Ammon's horn (tissue), 1 donor: ENCODE measurements at regions not wholly inside any gene's neighbourhood (a gene's known extent, or its start where the extent isn't known, plus 50 kb on each side); places are given as distances from the start of the nearest gene placed in this dataset.
A peak's percentile ranks its signal among the peaks of the same experiment; 100 is the strongest.

Experiments
- DNase-seq: peaks from one replicate; pipeline ENCODE4 v3.0.0-alpha.2; 2016; ENCODE audit warnings: low spot score

DNA sequence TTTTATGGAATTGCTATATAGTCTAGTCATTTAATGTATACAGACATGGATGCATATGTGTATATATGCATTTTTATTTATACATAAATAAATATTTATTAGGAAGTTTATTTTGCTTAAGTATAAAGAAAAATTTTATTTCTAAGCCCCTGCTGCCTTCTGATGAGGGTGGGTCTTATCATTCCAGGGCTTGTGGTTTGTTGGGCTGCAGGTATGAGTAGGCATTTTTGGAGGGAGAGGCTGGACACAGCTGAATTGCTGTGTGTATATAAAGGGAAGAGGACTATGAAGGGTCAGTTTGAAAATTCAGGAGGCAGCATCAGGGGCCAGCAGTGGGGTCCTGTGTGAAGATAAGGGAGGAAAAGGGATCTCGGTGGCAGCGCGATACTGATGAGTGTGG lies 189.4 kb downstream of the TMEM182 start:
- DNase-seq = no peak

DNA sequence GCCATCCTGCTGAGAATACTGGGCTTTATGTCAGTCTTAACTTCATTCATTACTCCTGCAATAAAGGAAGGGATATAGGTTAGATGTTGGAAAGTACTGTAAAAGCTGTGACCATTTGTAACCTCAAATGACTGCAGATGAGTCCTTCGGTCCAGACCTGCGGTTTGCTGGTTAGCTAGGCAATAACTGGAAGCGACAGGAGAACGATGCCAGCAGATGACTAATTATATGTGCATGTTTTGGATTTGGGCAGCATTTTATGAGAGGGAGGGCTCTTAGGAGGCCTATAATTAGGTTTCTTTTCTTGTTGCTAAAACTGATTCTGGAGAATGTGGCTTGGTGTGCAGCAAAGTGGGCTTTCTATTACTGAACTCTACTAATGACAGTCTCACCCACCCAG lies 205.6 kb downstream of the TMEM182 start:
- DNase-seq = no peak

DNA sequence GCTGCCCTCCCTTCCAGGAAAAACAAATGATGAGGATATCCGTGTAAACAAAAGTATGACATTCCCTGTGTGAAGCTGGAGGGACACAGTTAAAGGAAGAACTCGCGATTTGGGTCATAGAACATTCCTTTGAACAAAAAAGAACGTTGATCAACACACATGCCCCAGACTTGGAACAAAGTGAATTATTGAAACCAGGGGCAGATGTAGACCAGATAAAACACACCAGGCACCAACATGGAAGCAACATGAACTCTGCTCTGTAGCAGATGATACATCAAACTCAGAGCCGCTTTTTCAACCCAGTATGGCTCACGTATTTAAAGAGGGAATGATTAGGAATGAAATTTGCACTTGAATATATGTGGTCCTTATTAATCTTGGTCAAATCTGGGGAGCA lies 206.5 kb downstream of the TMEM182 start:
- no peak for DNase-seq

DNA sequence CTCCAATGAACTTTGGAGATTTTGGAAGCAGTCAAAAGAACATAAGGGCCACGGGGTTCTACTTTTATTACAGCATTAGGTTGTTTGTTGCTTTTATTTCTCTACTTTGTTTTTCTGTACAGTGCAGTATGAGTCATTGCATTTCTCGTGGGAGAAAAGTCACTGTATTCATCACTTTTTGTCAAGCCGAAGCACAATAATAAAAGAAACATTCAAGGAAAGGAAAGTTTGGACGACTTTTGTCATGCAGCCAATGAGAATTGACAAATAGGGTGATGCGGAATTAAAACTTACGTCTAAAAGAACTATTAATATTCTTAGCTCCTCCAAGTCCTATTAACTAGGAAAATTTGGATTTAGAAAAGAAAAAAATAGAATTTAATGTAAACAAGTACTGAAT lies 209.9 kb downstream of the TMEM182 start:
- DNase-seq = no peak

DNA sequence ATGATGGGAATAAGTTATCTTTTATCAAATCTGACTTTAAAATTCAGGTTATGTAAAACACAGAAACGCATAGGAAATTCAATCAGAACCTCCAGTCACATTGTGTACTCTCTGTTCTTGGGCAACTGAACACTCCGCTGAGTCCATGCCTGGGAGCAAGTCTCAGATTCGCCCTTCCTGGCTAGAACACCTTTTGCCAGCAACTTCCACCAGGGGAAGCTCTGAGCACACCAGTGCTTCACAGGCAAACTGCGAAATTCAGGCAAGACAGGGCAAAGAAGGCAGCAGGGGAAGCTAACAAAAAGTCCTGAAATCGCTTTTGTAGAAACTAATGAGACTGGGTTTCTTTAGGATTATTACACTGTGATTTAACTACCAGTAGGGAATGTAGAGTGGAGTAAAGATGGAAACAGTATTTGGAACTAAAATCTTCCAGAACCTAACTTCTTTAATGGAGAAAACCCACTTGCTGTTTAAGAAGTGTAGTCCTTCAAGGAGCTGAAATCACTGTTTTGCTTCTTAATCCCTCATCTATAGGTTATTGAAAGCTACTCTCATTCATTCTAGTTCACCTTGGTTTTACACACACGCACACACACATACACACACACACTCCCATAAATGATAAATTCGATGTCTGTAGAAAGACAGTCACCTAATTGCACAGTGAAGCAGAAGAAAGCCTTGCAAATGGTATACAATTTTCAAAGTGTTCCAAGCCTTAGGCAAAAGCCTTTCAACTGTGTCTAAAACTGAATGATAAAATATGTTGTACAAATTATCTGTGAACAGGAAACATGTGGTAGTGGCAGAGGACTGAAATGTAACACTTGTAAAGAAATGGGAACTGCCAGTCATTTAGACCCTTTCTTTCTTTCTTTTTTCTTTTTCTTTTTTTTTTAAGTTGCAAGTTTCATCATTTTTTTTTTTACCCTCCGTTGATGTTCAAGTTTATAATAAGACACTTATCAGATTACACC lies 214.5 kb downstream of the TMEM182 start:
- DNase-seq = peak; percentile 76

DNA sequence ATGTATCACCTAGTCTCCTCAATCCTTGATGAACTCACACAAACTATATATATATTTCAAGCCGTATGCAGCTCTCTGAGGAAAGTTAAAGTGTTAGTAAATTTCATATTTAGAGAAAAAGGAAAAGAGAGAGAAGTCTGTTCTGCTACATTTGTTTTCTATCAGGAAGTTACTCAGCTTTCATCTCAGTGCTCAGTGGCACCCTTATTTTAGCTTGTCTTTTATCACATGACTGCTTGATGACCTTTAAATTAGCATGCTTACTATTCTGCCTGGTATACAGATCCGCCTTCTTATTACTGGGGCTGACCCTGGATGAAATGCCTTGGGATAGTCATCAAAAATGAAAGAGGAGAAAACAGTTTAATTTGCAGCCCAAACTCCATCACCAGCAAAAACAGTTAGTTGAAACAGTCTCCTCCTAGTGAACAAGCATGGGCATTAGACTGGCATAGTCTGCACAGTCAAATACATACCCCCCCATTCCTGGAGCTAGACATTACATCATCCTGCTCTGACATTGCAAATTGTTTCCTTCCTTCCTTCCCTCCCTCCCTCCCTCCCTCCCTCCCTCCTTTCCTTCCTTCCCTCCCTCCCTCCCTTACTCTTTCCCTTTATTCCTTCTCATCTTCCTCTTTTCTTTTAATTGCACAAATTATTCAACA lies 215.7 kb downstream of the TMEM182 start:
- DNase-seq = no peak

DNA sequence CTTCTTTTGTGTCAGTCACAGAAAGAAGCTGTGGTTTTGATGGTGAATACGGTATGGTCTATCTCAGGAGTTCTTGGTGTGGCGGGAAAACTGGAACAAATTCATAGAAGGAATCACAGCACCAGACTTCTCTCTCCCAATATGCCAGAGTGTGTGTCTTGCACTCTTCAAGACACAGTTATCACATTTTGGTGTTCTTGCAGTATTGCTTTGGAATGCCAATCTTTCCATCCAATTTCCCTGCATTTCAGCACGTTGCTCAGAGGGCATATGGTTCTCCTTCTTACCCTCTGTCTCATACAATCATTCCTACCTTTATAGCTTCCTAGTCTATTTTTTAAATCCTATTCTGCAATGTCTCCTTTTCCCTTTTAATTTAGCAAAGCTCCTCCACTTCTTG lies 216.3 kb downstream of the TMEM182 start:
- DNase-seq = no peak

DNA sequence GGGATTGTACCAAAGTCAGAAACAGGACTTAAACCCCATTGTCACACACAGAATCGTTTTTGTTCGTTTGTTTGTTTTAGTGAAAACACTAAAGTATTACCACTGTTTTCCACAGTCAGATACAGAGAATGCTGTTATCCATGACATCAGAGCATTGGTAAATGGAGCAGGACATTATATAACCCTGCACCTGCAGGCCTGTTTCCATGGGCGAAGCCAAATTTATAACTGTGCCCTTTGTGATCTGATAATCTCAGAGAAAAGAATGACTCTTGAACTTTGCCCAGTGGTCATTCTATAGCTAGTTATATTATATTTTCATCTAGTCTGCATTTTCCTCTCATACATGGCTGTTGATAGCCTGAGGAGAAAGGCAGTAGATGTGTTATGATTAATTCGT lies 217.6 kb downstream of the TMEM182 start:
- no peak for DNase-seq

DNA sequence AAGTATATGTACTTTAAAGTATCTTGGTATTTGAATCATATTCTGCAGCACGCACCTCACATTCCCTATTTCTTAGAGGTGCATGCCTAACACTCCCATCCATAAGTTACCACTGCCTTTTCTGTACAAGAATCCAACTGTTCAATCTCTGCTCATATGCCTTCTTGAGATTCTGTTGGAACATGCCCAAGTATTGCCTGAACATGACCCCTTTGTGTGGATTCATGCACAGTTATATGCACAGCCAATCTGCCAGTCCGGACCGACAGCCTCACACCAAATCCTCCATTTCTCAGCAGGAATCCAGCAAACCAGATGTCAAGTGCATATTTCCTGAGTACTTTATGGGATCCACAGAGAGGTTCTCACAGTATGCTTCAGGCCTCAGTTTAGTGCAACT lies 222.0 kb downstream of the TMEM182 start:
- DNase-seq = no peak

DNA sequence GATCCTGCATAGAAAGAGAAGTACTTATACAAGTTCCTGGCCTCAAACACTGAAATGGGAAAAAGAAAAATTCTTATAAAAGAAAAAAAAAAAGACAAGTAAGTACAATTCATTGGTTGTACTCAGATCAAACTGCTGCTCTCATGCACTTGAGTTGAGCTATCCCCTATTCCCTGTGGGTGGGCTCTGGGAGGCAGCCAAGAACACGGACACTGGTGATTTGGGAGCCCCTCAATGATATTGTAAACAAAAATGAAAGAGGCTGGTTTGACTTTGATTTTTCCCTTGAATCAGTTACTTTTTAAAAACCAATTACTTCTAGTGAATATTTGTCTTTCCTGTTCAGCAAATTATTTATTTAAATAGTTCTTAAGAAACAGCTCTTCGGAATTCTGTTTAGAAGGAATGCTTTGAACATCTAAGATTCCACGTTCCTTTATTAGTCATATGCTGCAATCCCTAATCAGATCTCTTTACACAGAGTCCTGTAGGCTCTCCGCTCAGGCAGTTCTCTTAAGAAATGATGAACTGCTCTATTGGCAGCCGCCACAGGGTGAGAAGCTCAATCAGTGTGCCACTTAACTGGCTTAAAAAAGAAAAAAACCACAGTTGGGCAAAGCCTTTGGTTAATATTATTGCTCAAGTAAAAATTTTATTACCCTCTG lies 225.1 kb downstream of the TMEM182 start:
- no peak for DNase-seq

DNA sequence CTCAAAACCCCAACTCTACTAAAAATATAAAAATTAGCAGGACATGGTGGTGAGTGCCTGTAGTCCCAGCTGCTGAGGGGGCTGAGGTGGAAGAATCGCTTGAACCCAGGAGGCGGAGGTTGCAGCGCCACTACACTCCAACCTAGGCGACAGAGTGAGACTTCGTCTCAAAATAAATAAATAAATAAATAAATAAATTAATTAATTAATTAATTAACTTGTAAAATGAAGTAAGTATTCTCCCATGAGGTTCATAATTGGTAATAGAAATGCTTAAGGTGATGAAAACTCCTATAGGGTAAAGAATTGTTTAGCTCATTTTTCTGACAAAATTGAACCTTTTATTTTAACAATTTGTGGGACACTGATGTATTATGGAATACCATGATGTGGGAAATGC lies 230.8 kb downstream of the TMEM182 start:
- DNase-seq = no peak

DNA sequence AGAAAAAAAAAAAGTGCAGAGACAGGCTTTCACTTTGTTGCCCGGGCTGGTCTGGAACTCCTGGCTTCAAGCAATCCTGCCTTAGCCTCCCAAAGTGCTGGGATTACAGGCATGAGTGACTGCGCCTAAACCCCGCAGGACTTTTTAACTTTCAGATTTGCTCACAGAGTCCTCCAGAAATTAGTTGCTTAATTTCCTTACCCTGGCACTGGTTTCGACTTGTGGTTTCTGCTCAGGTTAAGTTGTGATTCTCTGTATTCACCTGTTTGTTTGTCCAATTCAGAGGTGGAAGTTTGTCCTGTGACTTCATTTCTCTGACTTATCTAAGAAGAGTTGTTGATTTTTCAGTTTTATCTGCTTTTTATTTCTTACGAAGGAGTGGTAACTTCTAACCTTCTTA lies 238.1 kb downstream of the TMEM182 start:
- DNase-seq = no peak

DNA sequence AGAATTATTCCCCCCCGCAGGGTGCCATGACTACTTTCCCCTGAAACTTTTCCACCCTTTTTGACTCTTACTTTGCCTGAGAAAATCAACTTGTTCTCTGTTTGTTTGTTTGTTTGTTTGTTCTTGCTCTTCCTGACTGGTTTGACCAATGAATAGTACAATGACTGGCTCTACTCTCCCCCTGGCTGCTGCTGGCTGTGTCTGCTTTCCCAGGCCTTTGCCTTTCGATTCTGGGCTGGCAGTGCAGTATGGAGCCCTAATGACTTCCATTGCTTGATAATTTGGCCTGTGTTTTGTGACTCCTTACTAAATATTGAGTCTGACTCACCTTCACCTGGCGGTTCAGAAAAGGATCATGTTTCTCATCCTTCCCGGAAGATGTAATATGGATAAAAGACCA lies 241.1 kb downstream of the TMEM182 start:
- no peak for DNase-seq

DNA sequence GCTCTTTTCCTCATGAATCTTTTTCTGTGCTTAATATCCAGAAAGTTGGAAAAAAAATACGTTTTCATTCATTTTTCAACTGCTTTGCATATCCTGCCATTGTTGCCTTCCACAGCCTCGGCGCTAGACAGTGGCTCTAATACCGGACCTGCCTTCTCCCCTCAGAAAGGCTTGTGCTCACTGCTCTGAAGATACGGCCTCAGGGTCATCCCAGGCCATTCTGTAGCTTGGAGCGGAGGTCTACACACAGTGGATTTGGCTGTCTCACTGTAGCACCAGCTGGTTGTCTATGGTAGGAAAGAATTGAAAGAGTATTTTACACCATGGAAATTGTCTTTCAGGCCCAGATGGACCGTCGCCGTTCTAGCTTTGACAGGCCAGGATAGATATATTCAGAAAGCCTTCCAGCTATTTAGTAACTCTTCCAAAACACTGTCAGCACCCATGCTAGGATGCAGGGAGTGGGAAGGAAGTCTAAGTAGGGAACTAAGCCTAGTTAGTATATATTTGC lies 242.0 kb downstream of the TMEM182 start:
- no peak for DNase-seq

DNA sequence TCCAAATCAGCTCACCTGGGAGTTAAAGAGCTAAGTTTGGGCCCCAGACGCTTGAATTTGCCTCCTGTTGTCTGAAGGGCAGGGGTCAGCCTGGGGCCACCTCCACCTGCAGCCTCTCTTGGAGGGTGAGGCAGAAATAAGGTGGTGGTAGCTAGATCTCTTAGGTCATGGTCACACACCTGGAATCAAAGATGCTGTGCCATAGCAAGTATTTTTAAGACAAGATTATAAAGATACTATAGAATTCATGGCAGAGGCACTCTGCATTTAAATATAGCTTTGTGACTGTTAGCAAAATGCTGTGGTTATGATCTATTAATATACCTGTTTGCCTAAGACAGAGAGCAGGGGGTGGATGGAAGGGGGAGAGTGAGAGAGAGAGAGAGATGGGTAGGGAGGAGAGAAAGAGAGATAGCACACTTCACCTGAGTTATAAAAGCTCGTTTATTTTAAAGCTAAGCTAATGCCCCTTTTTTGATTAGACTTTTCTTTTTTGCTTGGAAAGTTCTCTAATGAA lies 242.7 kb downstream of the TMEM182 start:
- no peak for DNase-seq

DNA sequence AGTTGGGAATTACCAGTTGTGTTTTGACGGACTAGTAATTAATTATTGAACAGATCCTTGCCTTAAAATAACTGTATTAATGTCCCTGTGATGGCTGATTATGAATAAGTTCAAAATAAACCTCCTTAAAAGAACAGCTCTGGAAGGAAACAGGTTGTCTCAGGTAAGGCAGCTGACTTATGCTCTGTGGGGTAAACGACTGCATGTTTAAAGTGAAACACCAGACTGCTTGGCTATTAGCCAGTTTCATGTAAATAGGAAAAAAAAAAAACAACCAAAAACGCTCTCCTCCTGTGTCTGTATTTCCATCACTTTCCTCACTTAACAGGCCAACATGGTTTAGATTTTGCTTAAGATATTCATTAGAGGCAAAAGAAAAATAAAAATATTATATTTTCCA lies 243.6 kb downstream of the TMEM182 start:
- DNase-seq = no peak

DNA sequence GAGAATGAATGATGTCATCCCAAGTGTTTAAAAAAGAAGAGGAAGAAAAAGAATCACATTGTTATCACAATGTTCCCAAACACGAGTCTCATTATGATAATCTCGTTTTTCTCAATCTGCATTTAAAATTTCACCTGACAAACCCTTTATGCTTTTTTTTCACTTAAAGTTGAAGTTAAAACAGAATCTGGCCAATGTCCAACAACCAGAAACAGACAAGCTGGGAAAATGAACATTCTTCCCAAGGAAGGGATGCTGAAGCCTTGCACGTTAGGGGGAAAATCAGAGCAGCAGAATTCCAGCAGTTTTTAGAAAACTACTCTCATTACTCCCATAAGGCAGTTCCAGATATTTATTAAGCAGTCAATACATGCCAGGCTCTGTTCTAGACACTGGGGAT lies 245.3 kb downstream of the TMEM182 start:
- no peak for DNase-seq

DNA sequence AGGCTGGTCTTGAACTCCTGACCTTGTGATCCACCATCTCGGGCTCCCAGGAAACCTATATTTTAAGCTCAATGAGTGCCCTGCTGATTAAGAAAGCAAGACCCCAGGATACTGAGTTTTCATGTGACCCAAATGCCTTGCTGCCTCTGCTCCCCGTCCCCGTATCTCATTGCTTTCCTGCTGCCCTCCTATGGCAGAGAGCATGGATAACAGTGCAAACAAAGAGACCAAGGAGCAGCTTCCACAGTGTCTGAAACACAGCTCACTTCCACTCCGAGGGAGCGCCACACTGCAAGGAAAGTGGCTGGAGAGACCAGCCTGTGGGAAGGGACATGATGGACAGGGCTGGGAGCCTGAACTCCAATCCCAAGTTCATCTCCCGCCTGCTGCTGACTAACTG lies 246.8 kb downstream of the TMEM182 start:
- no peak for DNase-seq

DNA sequence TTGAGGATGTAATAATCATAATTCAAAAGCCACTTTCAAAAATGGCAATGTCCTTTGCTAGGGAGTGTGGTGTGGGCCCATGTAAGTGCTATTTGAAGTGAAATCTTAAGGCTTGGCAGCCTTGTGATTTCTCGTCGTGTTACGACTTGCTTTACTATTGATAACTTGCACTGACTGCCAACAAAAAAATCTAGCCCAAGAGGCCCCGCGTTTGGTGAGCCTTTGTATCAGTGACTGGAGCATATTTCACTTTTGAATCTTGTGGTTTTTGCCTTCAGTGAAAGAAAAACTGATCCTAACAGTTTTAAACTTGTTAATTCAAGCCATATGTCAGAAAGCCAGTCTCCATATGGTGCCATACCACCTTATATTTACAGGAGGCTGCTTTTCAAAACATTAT lies 248.0 kb downstream of the TMEM182 start:
- DNase-seq = no peak

DNA sequence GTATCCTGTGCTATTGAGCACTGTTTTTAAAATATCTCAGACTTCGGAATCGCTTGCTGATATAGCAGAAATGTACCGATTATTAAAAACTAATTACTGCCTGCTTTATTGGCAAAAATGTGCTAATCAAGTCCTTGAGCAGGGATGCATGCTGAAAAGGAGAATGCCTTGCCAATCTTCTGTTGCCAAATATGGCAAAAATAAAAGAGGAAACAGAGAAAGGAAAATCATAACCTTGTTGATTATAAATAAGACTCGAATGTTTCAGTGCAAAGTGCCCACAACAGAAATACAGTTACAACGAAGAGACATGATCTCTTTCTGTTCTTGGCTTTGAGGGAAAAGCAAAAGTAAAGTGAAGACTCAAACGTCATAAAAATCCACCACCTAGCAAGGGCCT lies 248.5 kb downstream of the TMEM182 start:
- DNase-seq = no peak

DNA sequence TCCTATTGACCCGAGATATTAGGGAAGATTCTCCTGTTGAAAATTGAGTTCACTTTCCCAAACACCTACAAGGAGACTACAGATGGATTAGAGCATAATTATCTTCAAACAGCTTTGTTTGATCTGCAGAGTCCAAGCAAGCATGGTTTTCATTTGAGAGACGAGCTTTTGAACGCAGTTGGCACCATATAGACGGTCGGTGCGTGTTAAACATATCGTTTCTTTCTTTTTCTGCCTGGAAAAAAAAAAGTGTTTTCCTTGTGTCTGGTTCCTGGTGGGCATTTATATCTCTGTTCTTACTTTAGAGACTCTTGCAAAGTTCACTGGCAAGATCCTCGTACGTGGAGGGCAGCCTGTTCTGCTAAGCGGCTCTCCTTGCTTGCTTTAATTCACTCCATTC lies 248.9 kb downstream of the TMEM182 start:
- no peak for DNase-seq

DNA sequence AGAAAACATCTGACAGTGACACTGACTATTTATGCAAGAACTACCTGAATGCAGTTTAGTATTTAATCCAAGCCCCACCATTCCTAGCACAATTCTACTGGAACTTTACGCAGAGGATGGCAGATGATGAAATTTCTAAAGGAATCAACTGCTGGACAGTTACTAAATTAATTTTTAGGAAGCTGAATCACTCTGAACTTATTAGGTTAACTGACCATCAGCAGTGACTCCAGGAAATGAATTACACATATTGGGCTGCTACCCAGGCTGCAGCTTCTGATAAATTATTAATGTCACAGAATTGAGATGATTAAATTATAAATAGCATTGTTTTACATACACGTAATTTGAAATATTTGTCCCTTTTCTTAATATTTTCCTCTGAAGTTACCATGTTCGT lies 250.8 kb downstream of the TMEM182 start:
- DNase-seq = no peak

DNA sequence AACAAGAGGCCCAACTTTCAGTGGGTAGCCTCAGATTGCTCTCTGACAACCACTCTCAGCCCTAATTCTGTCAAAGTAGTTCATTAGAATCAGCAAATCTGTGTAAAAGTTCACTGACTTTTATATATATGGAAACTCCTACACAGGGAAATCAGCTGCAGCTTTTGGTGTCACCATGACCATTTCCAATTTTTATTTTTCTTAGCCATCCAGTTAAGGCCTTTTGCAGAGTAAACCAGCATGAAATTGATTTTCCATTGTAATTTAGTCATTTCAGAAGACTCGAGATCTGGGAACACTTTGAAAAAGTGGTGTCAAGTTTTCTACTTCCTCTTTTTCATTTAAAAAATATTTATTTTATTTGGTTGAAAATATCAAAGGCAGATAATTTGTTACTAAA lies 263.2 kb downstream of the TMEM182 start:
- no peak for DNase-seq
